ENCODE measurements at regions not wholly inside any gene's neighbourhood (a gene's known extent, or its start where the extent isn't known, plus 50 kb on each side); places are given as distances from the start of the nearest gene placed in this dataset.
A peak's percentile ranks its signal among the peaks of the same experiment; 100 is the strongest.
"Not testable (repeated sequence)": the region's sequence is repeated elsewhere in the genome, so short reads cannot be mapped to it uniquely, and the experiment has no call there.

DNA sequence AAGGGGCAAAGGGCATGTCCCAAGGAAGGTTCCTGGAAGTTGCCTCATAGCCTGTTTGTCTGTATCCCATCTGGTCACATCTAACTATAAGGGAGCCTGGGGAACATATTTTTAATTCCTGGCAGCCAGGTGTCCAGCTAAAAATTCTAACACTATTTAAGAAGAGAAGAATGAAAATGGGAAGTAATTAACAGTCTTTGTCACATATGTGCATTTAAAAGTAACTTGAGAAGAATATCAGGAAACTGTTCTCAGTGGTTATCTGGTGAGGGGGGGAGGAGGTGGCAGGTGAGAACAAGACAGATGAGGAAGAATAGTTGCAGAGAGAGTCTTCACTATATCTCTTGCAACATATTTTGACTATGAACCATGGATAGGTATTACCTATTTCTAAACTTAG lies 75.5 kb upstream of the ELOVL5 start:
- H3K4me1 ChIP-seq (ENCODE audit: control insufficient read depth in 3 of 3, insufficient read depth in 2 of 3, low read depth in 1 of 3, low read length in 2 of 3), result no peaks in the 10 kb centered on the region
- H3K27me3 ChIP-seq (ENCODE audit: control insufficient read depth in 3 of 3, insufficient read depth in 3 of 3, low read length in 3 of 3), result no peaks in the 10 kb centered on the region
- H3K36me3 ChIP-seq (ENCODE audit: control insufficient read depth in 3 of 3, insufficient read depth in 2 of 3, low read depth in 1 of 3, low read length in 3 of 3), result no peaks in the 10 kb centered on the region
- FAIRE-seq (no peak), DNase-seq (peak; percentile 4 to 34)
- H3K27ac ChIP-seq (ENCODE audit: low read depth in 1 of 3, low read length in 2 of 3), result no peak overlapping the region
- no peak overlapping the region for H3K4me3 ChIP-seq (ENCODE audit: low read depth in 1 of 3, low read length in 3 of 3)
- H3K9me3 ChIP-seq (ENCODE audit: control insufficient read depth in 2 of 2, insufficient read depth in 1 of 2, low read depth in 1 of 2, low read length in 1 of 2), result no peaks in the 10 kb centered on the region

DNA sequence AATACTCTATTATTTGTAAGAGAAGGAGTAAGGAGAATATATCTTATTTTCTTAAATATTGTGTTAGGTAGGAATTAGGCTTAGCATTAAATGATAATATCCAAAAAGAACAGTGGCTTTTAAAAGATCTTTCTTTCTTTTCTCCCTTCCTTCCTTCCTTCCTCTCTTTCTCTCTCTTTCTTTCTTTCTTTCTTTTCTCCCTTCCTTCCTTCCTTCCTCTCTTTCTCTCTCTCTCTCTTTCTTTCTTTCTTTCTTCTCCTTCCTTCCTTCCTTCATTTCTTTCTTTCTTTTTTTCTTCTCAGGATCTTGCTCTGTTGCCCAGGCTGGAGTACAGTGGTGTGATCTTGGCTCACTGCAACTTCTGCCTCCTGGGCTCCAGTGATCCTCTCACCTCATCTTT lies 74.8 kb upstream of the ELOVL5 start:
- FAIRE-seq; H3K36me3 ChIP-seq (ENCODE audit: control insufficient read depth in 3 of 3, insufficient read depth in 2 of 3, low read depth in 1 of 3, low read length in 3 of 3); H3K9me3 ChIP-seq (ENCODE audit: control insufficient read depth in 2 of 2, insufficient read depth in 1 of 2, low read depth in 1 of 2, low read length in 1 of 2); H3K4me1 ChIP-seq (ENCODE audit: control insufficient read depth in 3 of 3, insufficient read depth in 2 of 3, low read depth in 1 of 3, low read length in 2 of 3); H3K27me3 ChIP-seq (ENCODE audit: control insufficient read depth in 3 of 3, insufficient read depth in 3 of 3, low read length in 3 of 3); DNase-seq; H3K4me3 ChIP-seq (ENCODE audit: low read depth in 1 of 3, low read length in 3 of 3); H3K27ac ChIP-seq (ENCODE audit: low read depth in 1 of 3, low read length in 2 of 3): not testable (repeated sequence)

DNA sequence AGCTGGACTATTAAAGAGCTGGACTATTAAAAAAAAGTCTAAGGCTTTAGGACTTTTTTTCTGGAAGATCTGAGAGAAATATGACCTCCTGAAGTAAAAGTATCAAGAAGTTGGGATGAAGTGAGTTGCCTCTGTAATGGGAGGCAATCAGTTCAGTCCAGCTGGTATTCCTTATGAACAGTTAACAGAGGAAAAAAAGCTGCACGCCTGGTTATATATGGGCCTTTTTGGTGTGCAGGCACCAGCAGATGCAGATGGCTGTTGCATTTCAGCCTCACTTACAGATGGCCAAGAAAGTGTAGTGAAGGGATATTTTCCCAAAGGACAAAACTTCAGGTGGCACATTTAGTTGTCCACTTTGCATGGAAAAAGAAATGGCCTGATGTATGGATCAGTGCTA lies 70.3 kb upstream of the ELOVL5 start:
- H3K27ac ChIP-seq (ENCODE audit: low read depth in 1 of 3, low read length in 2 of 3), result no peak overlapping the region
- H3K4me1 ChIP-seq (ENCODE audit: control insufficient read depth in 3 of 3, insufficient read depth in 2 of 3, low read depth in 1 of 3, low read length in 2 of 3), result no peaks in the 10 kb centered on the region
- H3K9me3 ChIP-seq (ENCODE audit: control insufficient read depth in 2 of 2, insufficient read depth in 1 of 2, low read depth in 1 of 2, low read length in 1 of 2), result no peaks in the 10 kb centered on the region
- 82 to 97% (median 85%) methylated on average over 1 of the region's 1 CpG for WGBS, 3 donors
- no peak for DNase-seq
- no peaks in the 10 kb centered on the region for H3K36me3 ChIP-seq (ENCODE audit: control insufficient read depth in 3 of 3, insufficient read depth in 2 of 3, low read depth in 1 of 3, low read length in 3 of 3)
- H3K4me3 ChIP-seq (ENCODE audit: low read depth in 1 of 3, low read length in 3 of 3), result no peak overlapping the region
- FAIRE-seq, result no peak
- no peaks in the 10 kb centered on the region for H3K27me3 ChIP-seq (ENCODE audit: control insufficient read depth in 3 of 3, insufficient read depth in 3 of 3, low read length in 3 of 3)

DNA sequence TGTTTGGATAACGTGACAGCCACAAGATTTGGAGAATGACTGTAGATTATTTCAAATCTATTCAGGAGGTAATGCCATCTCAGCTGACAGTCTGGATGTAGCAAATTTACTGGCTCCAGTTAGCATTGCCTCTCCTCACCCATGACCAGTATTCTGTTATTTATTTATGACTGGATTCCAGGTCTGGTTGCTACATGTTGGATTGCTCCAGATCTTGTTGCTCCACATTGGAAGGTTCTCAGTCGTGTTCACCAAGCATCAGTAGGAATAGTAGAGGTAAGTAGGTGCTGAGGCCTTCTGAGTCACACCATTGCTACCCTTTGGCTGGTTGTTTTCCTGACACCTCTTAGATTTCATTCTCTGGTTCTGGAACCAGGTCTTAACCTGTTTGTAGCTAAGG lies 69.5 kb upstream of the ELOVL5 start:
- Histone ChIP-seq H3K36me3 (ENCODE audit: control insufficient read depth in 3 of 3, insufficient read depth in 2 of 3, low read depth in 1 of 3, low read length in 3 of 3) (no peaks in the 10 kb centered on the region), H3K4me3 (ENCODE audit: low read depth in 1 of 3, low read length in 3 of 3) (no peak overlapping the region), H3K9me3 (ENCODE audit: control insufficient read depth in 2 of 2, insufficient read depth in 1 of 2, low read depth in 1 of 2, low read length in 1 of 2) (no peaks in the 10 kb centered on the region), H3K4me1 (ENCODE audit: control insufficient read depth in 3 of 3, insufficient read depth in 2 of 3, low read depth in 1 of 3, low read length in 2 of 3) (no peaks in the 10 kb centered on the region), H3K27ac (ENCODE audit: low read depth in 1 of 3, low read length in 2 of 3) (no peak overlapping the region), H3K27me3 (ENCODE audit: control insufficient read depth in 3 of 3, insufficient read depth in 3 of 3, low read length in 3 of 3) (no peaks in the 10 kb centered on the region)
- WGBS, 3 donors, result 79 to 88% (median 88%) methylated on average over 2 of the region's 2 CpGs
- FAIRE-seq, result no peak
- DNase-seq, result no peak

DNA sequence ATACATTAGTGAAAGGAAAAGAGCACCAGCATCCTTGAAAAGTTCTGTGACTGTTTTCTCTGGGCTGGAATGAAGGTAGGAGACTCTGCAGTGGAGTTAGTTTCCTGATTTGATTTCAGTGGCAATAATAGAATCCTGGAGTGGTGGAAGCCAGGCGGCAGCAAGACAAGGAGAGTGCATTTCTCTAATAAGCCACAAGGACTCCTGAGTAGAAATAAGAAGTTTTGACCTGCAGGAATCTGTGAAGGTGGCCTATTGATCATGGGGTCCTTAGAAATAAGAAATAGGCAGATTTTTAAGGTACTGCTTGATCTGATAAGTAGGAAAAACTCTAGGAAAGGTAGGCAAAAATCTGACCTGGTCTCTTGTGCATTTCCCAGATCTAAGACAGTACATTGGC lies 68.4 kb upstream of the ELOVL5 start:
- Histone ChIP-seq H3K27me3 (ENCODE audit: control insufficient read depth in 3 of 3, insufficient read depth in 3 of 3, low read length in 3 of 3) (no peaks in the 10 kb centered on the region), H3K9me3 (ENCODE audit: control insufficient read depth in 2 of 2, insufficient read depth in 1 of 2, low read depth in 1 of 2, low read length in 1 of 2) (no peaks in the 10 kb centered on the region), H3K27ac (ENCODE audit: low read depth in 1 of 3, low read length in 2 of 3) (no peak overlapping the region), H3K4me3 (ENCODE audit: low read depth in 1 of 3, low read length in 3 of 3) (no peak overlapping the region), H3K4me1 (ENCODE audit: control insufficient read depth in 3 of 3, insufficient read depth in 2 of 3, low read depth in 1 of 3, low read length in 2 of 3) (no peaks in the 10 kb centered on the region), H3K36me3 (ENCODE audit: control insufficient read depth in 3 of 3, insufficient read depth in 2 of 3, low read depth in 1 of 3, low read length in 3 of 3) (no peaks in the 10 kb centered on the region)
- FAIRE-seq (no peak), DNase-seq (no peak)
- 79 to 96% (median 84%) methylated on average over 1 of the region's 1 CpG for WGBS, 3 donors

DNA sequence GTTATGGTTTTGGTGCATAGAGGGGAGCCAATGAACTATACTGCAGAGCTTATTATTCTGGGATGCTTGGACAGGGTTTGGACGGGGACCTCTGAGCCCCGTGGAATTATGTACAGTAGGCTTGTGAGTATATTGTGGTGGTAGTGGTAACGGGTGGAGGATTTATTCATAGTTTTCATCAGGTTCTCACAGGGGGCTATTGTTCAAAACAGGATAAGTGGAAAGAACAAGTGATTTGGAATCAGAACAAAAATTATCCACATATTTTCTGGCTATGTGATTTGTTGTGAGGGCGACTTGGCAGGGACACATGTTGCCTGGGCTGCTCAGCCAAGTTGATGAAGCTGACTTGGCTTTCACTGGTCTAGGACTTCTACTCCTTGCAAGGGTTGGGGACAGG lies 64.6 kb upstream of the ELOVL5 start:
- FAIRE-seq, result no peak

DNA sequence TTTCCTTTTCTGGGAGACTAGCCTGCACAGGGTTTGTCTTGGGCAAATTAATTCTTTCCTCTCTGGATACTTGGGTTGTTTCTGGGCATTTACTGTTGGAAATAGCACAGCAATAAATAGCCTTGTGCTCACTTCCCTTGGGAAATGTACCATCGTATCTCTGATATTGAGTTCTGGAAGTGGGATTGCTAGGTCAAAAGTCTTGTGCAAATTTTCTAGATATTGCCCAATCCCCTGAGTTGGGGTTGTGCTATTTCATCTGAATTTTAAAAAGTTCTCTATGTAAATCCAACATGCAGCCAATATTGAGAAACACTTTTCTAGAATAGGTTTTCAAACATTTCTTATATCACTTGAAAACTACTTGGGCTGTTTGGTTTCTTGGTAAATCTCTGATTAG lies 64.0 kb upstream of the ELOVL5 start:
- FAIRE-seq, result no peak

More for the DNA sequence above, 64.6 kb upstream of the ELOVL5 start:
- WGBS, 3 donors, result 94 to 98% (median 94%) methylated on average over 4 of the region's 4 CpGs
- Histone ChIP-seq H3K27ac (ENCODE audit: low read depth in 1 of 3, low read length in 2 of 3) (no peak overlapping the region), H3K36me3 (ENCODE audit: control insufficient read depth in 3 of 3, insufficient read depth in 2 of 3, low read depth in 1 of 3, low read length in 3 of 3) (no peaks in the 10 kb centered on the region), H3K27me3 (ENCODE audit: control insufficient read depth in 3 of 3, insufficient read depth in 3 of 3, low read length in 3 of 3) (no peaks in the 10 kb centered on the region), H3K9me3 (ENCODE audit: control insufficient read depth in 2 of 2, insufficient read depth in 1 of 2, low read depth in 1 of 2, low read length in 1 of 2) (no peaks in the 10 kb centered on the region), H3K4me3 (ENCODE audit: low read depth in 1 of 3, low read length in 3 of 3) (no peak overlapping the region), H3K4me1 (ENCODE audit: control insufficient read depth in 3 of 3, insufficient read depth in 2 of 3, low read depth in 1 of 3, low read length in 2 of 3) (no peaks in the 10 kb centered on the region)
- DNase-seq, result no peak

DNA sequence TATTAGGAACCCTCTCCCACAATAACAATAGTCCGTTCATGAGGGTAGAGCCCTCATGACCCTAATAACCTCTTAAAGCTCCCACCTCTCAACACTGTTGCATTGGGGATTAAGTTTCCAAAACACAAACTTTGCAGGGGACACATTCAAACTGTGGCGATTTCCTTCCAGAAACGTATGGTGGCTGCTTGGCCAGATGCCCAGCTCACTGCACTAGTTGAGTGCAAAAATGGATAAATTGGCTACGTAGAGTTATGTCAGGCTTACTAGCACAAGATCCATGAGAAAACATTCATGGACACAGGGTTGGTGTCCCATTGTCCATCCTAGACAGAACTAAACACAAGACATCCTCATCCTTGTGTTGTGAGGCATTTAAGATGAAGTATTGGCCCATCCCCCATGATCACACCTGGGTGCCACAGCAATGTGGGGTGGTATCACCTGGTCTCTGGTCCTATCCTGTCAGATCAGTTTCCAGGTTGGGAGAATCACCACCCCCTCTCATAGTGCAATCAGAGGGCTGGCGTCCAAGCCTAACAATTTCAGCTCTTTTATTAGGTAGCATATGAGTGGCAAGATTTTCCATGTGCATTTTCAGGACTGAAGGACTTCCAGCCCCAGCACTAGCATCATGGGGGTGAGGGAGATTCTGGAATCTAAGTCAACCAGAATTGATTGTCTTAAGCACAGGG lies 63.4 kb upstream of the ELOVL5 start:
- no peak for DNase-seq
- WGBS, 3 donors, result 65 to 86% (median 82%) methylated on average over 5 of the region's 5 CpGs
- Histone ChIP-seq H3K27me3 (ENCODE audit: control insufficient read depth in 3 of 3, insufficient read depth in 3 of 3, low read length in 3 of 3) (no peaks in the 10 kb centered on the region), H3K9me3 (ENCODE audit: control insufficient read depth in 2 of 2, insufficient read depth in 1 of 2, low read depth in 1 of 2, low read length in 1 of 2) (no peaks in the 10 kb centered on the region), H3K4me3 (ENCODE audit: low read depth in 1 of 3, low read length in 3 of 3) (no peak overlapping the region), H3K27ac (ENCODE audit: low read depth in 1 of 3, low read length in 2 of 3) (no peak overlapping the region), H3K4me1 (ENCODE audit: control insufficient read depth in 3 of 3, insufficient read depth in 2 of 3, low read depth in 1 of 3, low read length in 2 of 3) (no peaks in the 10 kb centered on the region), H3K36me3 (ENCODE audit: control insufficient read depth in 3 of 3, insufficient read depth in 2 of 3, low read depth in 1 of 3, low read length in 3 of 3) (no peaks in the 10 kb centered on the region)
- no peak for FAIRE-seq

More for the DNA sequence above, 64.0 kb upstream of the ELOVL5 start:
- Histone ChIP-seq H3K27me3 (ENCODE audit: control insufficient read depth in 3 of 3, insufficient read depth in 3 of 3, low read length in 3 of 3) (no peaks in the 10 kb centered on the region), H3K4me1 (ENCODE audit: control insufficient read depth in 3 of 3, insufficient read depth in 2 of 3, low read depth in 1 of 3, low read length in 2 of 3) (no peaks in the 10 kb centered on the region), H3K36me3 (ENCODE audit: control insufficient read depth in 3 of 3, insufficient read depth in 2 of 3, low read depth in 1 of 3, low read length in 3 of 3) (no peaks in the 10 kb centered on the region), H3K4me3 (ENCODE audit: low read depth in 1 of 3, low read length in 3 of 3) (no peak overlapping the region), H3K27ac (ENCODE audit: low read depth in 1 of 3, low read length in 2 of 3) (no peak overlapping the region), H3K9me3 (ENCODE audit: control insufficient read depth in 2 of 2, insufficient read depth in 1 of 2, low read depth in 1 of 2, low read length in 1 of 2) (no peaks in the 10 kb centered on the region)
- 68 to 100% (median 89%) methylated on average over 1 of the region's 1 CpG for WGBS, 3 donors
- no peak for DNase-seq

DNA sequence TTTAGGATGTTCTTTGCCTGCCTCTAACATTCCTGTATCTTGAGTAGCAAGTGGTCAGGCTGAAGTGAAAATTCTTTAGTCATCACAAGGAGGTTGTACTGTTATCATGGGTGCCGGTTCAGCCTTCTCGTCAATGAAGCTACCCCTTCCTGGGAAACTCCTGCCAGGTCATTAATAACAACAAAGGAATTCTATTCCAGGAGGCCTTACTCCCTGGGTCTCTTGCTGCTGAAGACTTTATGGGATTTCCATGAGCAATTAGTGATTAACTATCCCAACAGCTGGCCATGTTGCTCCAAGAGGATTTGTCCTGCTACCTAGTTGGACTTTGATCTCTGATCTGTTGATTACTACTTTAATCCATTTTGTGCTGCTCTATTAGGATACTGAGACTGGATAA lies 62.7 kb upstream of the ELOVL5 start:
- Histone ChIP-seq H3K27me3 (ENCODE audit: control insufficient read depth in 3 of 3, insufficient read depth in 3 of 3, low read length in 3 of 3) (peaks cover 0 to 5% (median 0%) of the 10 kb centered on the region in 3 donors), H3K9me3 (ENCODE audit: control insufficient read depth in 2 of 2, insufficient read depth in 1 of 2, low read depth in 1 of 2, low read length in 1 of 2) (no peaks in the 10 kb centered on the region), H3K27ac (ENCODE audit: low read depth in 1 of 3, low read length in 2 of 3) (no peak overlapping the region), H3K36me3 (ENCODE audit: control insufficient read depth in 3 of 3, insufficient read depth in 2 of 3, low read depth in 1 of 3, low read length in 3 of 3) (no peaks in the 10 kb centered on the region), H3K4me3 (ENCODE audit: low read depth in 1 of 3, low read length in 3 of 3) (no peak overlapping the region), H3K4me1 (ENCODE audit: control insufficient read depth in 3 of 3, insufficient read depth in 2 of 3, low read depth in 1 of 3, low read length in 2 of 3) (no peaks in the 10 kb centered on the region)
- no peak for FAIRE-seq
- 25 to 67% (median 53%) methylated on average over 2 of the region's 2 CpGs for WGBS, 3 donors
- DNase-seq, result peak in 1 of 2 donors; percentile 55

All from small intestine (tissue), 7 donors.